ENCODE measurements at regions not wholly inside any gene's neighbourhood (a gene's known extent, or its start where the extent isn't known, plus 50 kb on each side); places are given as distances from the start of the nearest gene placed in this dataset.

DNA sequence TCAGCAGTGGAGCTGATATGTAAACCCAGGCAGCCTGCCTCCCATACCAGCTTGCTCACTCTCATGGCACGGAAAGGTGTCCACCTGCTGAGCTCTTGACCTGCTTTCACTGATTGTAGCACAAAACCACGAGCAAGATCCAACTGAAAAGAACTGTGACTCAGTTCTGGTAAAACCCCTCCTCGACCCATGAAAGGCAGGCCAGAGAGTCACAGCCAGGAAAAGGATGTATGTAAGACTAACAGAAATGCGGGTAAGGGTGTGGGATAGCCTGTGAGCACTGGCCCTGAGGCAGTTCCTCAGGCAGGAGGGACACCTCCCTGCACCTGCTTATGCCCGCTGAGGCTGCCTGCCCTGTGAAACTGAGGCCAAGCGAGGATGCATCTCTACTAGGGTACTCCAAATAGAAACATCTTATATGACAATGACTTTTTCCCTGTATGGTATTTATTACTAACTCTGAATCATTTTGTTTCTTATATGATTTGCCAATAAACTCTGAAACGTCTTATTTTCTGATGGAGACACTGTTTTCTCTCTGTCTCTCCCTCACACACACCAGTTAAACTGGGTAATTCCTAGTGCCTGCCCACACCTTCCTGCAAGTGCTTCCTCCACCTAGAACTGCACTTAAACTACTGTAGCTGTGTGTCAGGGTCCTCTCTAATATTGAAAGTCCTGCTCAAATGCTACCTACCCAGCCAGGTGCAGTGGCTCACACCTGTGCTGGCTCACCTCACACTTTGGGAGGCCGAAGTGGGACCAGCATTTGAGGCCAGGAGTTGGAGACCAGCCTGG is 73.3 kb upstream of the GHITM start:
- no peak overlapping the region for H3K4me3 ChIP-seq (ENCODE audit: low read depth, low read length)
- no peak for TF ChIP-seq CTCF (IDR thresholded peaks at IDR 0.05; ENCODE audit: control insufficient read depth, extremely low read depth, insufficient read depth)
- no peak for DNase-seq (ENCODE audit: low read depth)

GRCh38 chr10:84074521-84074920 is 64.8 kb upstream of the GHITM start:
- H3K4me3 ChIP-seq (ENCODE audit: low read depth, low read length), result no peak overlapping the region
- TF ChIP-seq CTCF (IDR thresholded peaks at IDR 0.05; ENCODE audit: control insufficient read depth, extremely low read depth, insufficient read depth), result no peak
- DNase-seq (ENCODE audit: low read depth), result no peak

DNA sequence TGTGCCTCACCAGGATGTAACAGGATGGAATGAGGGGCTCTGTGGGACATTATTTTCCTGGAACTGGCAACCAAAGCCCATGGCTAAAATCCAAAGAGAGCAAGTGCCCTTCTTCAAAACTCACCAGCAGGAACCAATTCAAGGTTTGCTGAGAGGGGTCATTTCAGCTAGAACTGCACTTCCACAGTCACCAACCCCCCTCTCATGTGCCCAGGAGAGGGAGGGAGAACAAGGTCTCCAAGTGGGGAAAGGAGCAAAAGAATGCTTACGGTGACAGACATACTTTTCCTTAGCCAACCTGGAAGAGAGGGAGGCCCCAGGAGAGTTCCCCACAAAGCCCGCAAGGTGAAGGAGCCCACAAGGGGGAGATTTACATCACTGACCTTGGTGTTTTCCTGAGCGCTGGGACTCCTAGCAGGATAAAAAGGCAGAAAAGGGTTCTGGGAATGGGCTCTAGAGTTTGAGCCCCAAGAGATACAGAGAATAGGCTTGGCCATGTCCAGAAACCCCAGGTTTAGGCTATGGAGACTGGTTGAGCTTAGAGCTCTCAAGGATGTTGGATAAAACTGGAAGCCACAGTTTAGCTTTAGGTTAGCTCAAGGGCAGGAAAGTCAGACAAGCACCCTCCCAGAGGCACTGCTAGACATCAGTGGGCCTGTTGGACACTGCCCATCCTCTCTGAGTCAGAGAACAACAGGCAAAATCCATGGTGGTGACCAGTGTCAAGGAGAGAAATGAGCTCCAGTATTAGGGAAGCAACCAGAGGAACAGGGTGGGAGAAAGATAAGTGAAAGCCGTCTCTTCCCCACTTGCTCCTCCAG is 63.9 kb upstream of the GHITM start:
- DNase-seq (ENCODE audit: low read depth), result no peak
- no peak for TF ChIP-seq CTCF (IDR thresholded peaks at IDR 0.05; ENCODE audit: control insufficient read depth, extremely low read depth, insufficient read depth)
- no peak overlapping the region for H3K4me3 ChIP-seq (ENCODE audit: low read depth, low read length)

DNA sequence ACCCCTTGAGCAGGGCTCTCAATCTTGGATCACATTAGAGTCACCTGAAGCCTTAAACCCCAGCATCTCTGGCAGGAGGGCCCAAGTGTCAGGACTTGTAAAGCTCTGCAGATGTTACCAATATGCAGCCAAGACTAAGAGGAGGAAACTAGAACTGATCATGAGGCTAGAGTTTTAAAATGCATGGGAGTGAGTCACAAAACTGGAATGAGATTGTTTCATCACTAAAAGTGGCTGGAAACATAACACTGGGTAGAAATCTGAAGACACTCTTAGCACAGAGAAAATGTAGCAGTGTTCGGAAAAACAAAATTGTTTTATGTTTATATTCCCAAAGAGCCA is 63.3 kb upstream of the GHITM start:
- no peak overlapping the region for H3K4me3 ChIP-seq (ENCODE audit: low read depth, low read length)
- DNase-seq (ENCODE audit: low read depth), result no peak
- TF ChIP-seq CTCF (IDR thresholded peaks at IDR 0.05; ENCODE audit: control insufficient read depth, extremely low read depth, insufficient read depth), result no peak

DNA sequence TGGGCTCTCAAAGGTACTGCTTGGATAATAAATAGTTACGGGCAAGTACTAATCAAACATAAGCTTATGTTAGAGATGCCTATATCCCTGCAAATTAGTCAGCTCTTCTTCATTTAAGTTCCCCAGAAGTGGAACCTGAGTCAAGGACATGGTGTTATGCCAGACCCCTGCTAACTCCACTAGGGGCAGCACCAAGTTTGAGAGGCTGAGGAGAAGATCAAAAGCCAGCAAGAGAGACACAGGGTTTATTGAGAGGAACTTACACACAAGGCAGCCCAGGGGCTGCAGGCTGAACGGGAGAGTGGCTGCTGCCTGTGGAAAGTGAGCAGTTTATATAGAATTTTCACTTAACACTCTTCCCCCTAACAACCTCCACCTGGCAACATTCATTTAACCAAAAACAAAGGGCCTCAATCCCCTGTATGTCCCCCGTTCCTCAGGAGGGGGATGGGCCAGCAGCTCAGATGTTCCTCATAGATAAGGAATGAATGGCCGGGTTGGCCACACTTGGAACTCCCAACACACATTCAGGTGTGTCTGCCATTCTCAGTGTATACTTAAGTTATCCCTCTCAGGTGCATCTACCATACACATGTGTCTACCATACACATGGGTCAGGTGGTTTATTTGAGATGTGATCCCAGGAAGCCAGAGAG is 62.6 kb upstream of the GHITM start:
- DNase-seq (ENCODE audit: low read depth), result no peak
- H3K4me3 ChIP-seq (ENCODE audit: low read depth, low read length), result no peak overlapping the region
- TF ChIP-seq CTCF (IDR thresholded peaks at IDR 0.05; ENCODE audit: control insufficient read depth, extremely low read depth, insufficient read depth), result peak; percentile 3; the same call in 1 of the 2 replicates

GRCh38 chr10:84077768-84078167 is 61.5 kb upstream of the GHITM start:
- no peak for TF ChIP-seq CTCF (IDR thresholded peaks at IDR 0.05; ENCODE audit: control insufficient read depth, extremely low read depth, insufficient read depth)
- no peak for DNase-seq (ENCODE audit: low read depth)
- H3K4me3 ChIP-seq (ENCODE audit: low read depth, low read length), result no peak overlapping the region
